ENCODE measurements at regions not wholly inside any gene's neighbourhood (a gene's known extent, or its start where the extent isn't known, plus 50 kb on each side); places are given as distances from the start of the nearest gene placed in this dataset.

DNA sequence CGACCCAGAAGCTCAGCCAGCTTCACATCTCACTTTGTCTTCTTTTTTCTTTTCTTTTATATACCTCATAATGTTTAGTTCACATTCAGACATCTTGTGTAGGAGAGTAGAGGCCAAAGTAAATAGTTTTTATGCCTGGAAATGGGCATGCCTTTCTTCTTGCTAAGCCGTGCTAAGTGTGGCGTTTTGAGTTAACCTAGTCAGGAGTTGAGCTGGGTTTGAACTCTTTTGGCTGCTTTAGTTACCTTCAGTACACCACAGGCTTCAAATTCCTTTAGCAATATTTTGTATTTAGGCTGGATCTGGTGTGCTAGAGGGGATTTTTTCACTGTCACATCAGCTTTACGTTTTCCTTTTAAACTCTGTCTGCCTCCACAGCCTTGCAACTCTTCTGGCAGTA, 300.8 kb downstream of the ZNF674 start (continued):
- TF ChIP-seq, protein P1, sequence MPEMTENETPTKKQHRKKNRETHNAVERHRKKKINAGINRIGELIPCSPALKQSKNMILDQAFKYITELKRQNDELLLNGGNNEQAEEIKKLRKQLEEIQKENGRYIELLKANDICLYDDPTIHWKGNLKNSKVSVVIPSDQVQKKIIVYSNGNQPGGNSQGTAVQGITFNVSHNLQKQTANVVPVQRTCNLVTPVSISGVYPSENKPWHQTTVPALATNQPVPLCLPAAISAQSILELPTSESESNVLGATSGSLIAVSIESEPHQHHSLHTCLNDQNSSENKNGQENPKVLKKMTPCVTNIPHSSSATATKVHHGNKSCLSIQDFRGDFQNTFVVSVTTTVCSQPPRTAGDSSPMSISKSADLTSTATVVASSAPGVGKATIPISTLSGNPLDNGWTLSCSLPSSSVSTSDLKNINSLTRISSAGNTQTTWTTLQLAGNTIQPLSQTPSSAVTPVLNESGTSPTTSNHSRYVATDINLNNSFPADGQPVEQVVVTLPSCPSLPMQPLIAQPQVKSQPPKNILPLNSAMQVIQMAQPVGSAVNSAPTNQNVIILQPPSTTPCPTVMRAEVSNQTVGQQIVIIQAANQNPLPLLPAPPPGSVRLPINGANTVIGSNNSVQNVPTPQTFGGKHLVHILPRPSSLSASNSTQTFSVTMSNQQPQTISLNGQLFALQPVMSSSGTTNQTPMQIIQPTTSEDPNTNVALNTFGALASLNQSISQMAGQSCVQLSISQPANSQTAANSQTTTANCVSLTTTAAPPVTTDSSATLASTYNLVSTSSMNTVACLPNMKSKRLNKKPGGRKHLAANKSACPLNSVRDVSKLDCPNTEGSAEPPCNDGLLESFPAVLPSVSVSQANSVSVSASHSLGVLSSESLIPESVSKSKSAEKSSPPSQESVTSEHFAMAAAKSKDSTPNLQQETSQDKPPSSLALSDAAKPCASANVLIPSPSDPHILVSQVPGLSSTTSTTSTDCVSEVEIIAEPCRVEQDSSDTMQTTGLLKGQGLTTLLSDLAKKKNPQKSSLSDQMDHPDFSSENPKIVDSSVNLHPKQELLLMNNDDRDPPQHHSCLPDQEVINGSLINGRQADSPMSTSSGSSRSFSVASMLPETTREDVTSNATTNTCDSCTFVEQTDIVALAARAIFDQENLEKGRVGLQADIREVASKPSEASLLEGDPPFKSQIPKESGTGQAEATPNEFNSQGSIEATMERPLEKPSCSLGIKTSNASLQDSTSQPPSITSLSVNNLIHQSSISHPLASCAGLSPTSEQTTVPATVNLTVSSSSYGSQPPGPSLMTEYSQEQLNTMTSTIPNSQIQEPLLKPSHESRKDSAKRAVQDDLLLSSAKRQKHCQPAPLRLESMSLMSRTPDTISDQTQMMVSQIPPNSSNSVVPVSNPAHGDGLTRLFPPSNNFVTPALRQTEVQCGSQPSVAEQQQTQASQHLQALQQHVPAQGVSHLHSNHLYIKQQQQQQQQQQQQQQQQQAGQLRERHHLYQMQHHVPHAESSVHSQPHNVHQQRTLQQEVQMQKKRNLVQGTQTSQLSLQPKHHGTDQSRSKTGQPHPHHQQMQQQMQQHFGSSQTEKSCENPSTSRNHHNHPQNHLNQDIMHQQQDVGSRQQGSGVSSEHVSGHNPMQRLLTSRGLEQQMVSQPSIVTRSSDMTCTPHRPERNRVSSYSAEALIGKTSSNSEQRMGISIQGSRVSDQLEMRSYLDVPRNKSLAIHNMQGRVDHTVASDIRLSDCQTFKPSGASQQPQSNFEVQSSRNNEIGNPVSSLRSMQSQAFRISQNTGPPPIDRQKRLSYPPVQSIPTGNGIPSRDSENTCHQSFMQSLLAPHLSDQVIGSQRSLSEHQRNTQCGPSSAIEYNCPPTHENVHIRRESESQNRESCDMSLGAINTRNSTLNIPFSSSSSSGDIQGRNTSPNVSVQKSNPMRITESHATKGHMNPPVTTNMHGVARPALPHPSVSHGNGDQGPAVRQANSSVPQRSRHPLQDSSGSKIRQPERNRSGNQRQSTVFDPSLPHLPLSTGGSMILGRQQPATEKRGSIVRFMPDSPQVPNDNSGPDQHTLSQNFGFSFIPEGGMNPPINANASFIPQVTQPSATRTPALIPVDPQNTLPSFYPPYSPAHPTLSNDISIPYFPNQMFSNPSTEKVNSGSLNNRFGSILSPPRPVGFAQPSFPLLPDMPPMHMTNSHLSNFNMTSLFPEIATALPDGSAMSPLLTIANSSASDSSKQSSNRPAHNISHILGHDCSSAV (CRISPR knock-in tag; IDR thresholded peaks at IDR 0.05; ENCODE audit: borderline replicate concordance), result no peak
- TF ChIP-seq ZNF34 (CRISPR knock-in tag; IDR thresholded peaks at IDR 0.05; ENCODE audit: borderline replicate concordance), result no peak
- no peak for TF ChIP-seq SRF (IDR thresholded peaks at IDR 0.05; ENCODE audit: low read depth, low read length)
- TF ChIP-seq, protein P2, sequence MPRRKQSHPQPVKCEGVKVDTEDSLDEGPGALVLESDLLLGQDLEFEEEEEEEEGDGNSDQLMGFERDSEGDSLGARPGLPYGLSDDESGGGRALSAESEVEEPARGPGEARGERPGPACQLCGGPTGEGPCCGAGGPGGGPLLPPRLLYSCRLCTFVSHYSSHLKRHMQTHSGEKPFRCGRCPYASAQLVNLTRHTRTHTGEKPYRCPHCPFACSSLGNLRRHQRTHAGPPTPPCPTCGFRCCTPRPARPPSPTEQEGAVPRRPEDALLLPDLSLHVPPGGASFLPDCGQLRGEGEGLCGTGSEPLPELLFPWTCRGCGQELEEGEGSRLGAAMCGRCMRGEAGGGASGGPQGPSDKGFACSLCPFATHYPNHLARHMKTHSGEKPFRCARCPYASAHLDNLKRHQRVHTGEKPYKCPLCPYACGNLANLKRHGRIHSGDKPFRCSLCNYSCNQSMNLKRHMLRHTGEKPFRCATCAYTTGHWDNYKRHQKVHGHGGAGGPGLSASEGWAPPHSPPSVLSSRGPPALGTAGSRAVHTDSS (CRISPR knock-in tag; conservative IDR thresholded peaks at IDR 0.05), result no peak
- TF ChIP-seq, protein P3, sequence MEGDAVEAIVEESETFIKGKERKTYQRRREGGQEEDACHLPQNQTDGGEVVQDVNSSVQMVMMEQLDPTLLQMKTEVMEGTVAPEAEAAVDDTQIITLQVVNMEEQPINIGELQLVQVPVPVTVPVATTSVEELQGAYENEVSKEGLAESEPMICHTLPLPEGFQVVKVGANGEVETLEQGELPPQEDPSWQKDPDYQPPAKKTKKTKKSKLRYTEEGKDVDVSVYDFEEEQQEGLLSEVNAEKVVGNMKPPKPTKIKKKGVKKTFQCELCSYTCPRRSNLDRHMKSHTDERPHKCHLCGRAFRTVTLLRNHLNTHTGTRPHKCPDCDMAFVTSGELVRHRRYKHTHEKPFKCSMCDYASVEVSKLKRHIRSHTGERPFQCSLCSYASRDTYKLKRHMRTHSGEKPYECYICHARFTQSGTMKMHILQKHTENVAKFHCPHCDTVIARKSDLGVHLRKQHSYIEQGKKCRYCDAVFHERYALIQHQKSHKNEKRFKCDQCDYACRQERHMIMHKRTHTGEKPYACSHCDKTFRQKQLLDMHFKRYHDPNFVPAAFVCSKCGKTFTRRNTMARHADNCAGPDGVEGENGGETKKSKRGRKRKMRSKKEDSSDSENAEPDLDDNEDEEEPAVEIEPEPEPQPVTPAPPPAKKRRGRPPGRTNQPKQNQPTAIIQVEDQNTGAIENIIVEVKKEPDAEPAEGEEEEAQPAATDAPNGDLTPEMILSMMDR (CRISPR knock-in tag; IDR thresholded peaks at IDR 0.05), result no peak
- TF ChIP-seq, protein P4, sequence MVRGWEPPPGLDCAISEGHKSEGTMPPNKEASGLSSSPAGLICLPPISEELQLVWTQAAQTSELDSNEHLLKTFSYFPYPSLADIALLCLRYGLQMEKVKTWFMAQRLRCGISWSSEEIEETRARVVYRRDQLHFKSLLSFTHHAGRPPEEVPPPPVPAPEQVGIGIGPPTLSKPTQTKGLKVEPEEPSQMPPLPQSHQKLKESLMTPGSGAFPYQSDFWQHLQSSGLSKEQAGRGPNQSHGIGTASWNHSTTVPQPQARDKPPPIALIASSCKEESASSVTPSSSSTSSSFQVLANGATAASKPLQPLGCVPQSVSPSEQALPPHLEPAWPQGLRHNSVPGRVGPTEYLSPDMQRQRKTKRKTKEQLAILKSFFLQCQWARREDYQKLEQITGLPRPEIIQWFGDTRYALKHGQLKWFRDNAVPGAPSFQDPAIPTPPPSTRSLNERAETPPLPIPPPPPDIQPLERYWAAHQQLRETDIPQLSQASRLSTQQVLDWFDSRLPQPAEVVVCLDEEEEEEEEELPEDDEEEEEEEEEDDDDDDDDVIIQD (CRISPR knock-in tag; IDR thresholded peaks at IDR 0.05; ENCODE audit: low read depth), result no peak
- TF ChIP-seq ZSCAN20 (CRISPR knock-in tag; IDR thresholded peaks at IDR 0.05; ENCODE audit: borderline replicate concordance), result no peak
- TF ChIP-seq HNRNPK (IDR thresholded peaks at IDR 0.05; ENCODE audit: low read depth, low read length, poor library complexity, severe bottlenecking), result no peak
